Osteoblast (primary cell): ENCODE measurements at regions not wholly inside any gene's neighbourhood (a gene's known extent, or its start where the extent isn't known, plus 50 kb on each side); places are given as distances from the start of the nearest gene placed in this dataset.

ENCODE experiments used
- DNase-seq: peaks from one replicate; pipeline ENCODE4 v3.0.0; 2011; ENCODE audit warnings: low spot score, mixed read lengths; ENCODE audit not compliant: insufficient read length; ENCODE audit errors: missing footprints
- H2AFZ ChIP-seq: 2 replicates; pipeline ENCODE4 v1.6.0; 2011; ENCODE audit warnings: mild to moderate bottlenecking, low read length
- H3K27ac ChIP-seq: 2 replicates; pipeline ENCODE4 v1.5.1; 2011; ENCODE audit warnings: mild to moderate bottlenecking, low read depth, low read length, moderate library complexity
- H3K27me3 ChIP-seq: 2 replicates; pipeline ENCODE4 v1.6.0; 2012; ENCODE audit warnings: mild to moderate bottlenecking, control low read depth, inconsistent platforms, low read length, moderate library complexity; ENCODE audit not compliant: insufficient read depth
- H3K36me3 ChIP-seq: 2 replicates; pipeline ENCODE4 v1.5.1; 2011; ENCODE audit warnings: mild to moderate bottlenecking, low read length, control low read depth, moderate library complexity; ENCODE audit not compliant: insufficient read depth
- H3K4me1 ChIP-seq: 2 replicates; pipeline ENCODE4 v1.5.1; 2011; ENCODE audit warnings: mild to moderate bottlenecking, low read length, control low read depth, moderate library complexity; ENCODE audit not compliant: insufficient read depth
- H3K4me2 ChIP-seq: 2 replicates; pipeline ENCODE4 v1.6.0; 2011; ENCODE audit warnings: mild to moderate bottlenecking, low read length; ENCODE audit not compliant: insufficient read depth
- H3K4me3 ChIP-seq: fragments of 200-600 bp; sonication (generic); 3 replicates; pipeline ENCODE4 v1.5.1; 2012; ENCODE audit warnings: mild to moderate bottlenecking, low read length, inconsistent platforms; ENCODE audit not compliant: insufficient read depth
- H3K79me2 ChIP-seq: 2 replicates; pipeline ENCODE4 v1.6.0; 2012; ENCODE audit warnings: mild to moderate bottlenecking, low read length, control low read depth, inconsistent platforms; ENCODE audit not compliant: insufficient read depth
- H3K9me3 ChIP-seq: 2 replicates; pipeline ENCODE4 v1.5.1; 2011; ENCODE audit warnings: low read depth, low read length, control low read depth
- H4K20me1 ChIP-seq: 2 replicates; pipeline ENCODE4 v1.6.0; 2012; ENCODE audit warnings: mild to moderate bottlenecking, low read length, control low read depth; ENCODE audit not compliant: insufficient read depth
- TF ChIP-seq, protein P1 (sequence below): IDR thresholded peaks from 2 replicates; pipeline ENCODE4 v1.5.1; 2011; ENCODE audit warnings: mild to moderate bottlenecking, low read depth, low read length, moderate library complexity; ENCODE audit errors: extremely low read depth

DNA sequence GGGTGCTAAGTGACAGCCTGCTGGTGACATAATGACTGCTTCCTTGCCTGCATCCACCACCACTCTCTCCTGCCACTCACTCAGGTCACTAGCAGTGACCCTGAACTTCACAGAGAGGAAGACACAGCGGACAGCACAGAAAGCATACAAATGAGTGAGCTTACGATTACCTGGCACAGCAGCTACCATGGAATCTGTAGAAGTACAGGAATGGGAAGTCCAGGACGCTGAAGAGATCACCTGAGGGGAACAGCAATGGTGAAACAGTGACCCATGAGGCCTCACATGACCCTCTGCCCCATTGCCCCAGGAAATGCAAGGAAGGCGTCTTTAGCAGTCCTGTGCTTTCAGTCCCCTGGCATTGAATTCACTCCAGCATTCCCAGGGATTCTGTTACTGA is 96.7 kb upstream of the RIOK3 start:
- no peaks in the 10 kb centered on the region for H4K20me1 ChIP-seq
- H3K4me3 ChIP-seq = no peak overlapping the region
- H3K4me2 ChIP-seq = peak overlapping the region; percentile 19
- H3K9me3 ChIP-seq = no peaks in the 10 kb centered on the region
- TF ChIP-seq, protein P1, sequence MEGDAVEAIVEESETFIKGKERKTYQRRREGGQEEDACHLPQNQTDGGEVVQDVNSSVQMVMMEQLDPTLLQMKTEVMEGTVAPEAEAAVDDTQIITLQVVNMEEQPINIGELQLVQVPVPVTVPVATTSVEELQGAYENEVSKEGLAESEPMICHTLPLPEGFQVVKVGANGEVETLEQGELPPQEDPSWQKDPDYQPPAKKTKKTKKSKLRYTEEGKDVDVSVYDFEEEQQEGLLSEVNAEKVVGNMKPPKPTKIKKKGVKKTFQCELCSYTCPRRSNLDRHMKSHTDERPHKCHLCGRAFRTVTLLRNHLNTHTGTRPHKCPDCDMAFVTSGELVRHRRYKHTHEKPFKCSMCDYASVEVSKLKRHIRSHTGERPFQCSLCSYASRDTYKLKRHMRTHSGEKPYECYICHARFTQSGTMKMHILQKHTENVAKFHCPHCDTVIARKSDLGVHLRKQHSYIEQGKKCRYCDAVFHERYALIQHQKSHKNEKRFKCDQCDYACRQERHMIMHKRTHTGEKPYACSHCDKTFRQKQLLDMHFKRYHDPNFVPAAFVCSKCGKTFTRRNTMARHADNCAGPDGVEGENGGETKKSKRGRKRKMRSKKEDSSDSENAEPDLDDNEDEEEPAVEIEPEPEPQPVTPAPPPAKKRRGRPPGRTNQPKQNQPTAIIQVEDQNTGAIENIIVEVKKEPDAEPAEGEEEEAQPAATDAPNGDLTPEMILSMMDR = no peak
- peak overlapping the region; percentile 54 for H3K27ac ChIP-seq
- H3K36me3 ChIP-seq = peaks cover 8% of the 10 kb centered on the region
- no peaks in the 10 kb centered on the region for H3K79me2 ChIP-seq
- peaks cover 31% of the 10 kb centered on the region for H3K4me1 ChIP-seq
- DNase-seq = no peak
- no peak overlapping the region for H2AFZ ChIP-seq
- no peaks in the 10 kb centered on the region for H3K27me3 ChIP-seq

DNA sequence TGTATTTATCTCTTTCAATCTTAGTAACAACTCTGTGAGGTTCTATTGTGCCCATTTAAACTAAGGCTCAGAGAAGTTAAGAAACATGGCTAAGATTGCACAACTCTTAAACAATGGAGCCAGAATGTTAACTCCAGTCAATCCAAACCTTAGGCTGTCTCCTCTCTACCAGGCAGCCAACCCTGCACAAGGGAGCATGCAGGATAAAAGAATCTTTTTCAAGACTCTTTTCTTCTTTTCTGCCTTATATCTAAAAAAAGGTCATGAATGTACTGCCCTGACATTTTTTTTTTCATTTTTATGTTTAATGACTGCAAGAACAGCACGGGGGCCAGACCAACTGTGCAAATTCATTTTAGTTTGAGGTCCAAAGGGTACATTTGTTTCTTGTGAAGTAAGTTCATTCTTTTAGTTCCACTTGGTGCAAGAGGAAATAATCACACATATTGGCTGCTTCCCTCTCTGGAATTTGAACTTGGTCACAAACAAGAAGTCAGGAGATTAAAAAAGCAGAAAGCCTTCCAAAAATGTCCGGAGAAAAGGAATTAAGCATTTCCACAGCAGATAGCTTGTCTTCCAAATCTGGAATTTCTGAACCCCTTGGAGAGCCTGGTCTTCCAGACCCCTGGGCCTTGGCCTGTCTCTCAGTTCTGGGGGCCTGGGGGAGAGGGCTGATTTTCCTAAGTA is 96.0 kb upstream of the RIOK3 start:
- no peaks in the 10 kb centered on the region for H3K9me3 ChIP-seq
- H3K4me1 ChIP-seq = peaks cover 31% of the 10 kb centered on the region
- H3K4me2 ChIP-seq = peak overlapping the region; percentile 19
- TF ChIP-seq, protein P1 = no peak
- peak overlapping the region; percentile 54 for H3K27ac ChIP-seq
- H3K36me3 ChIP-seq = peaks cover 4% of the 10 kb centered on the region
- DNase-seq = no peak
- H4K20me1 ChIP-seq = no peaks in the 10 kb centered on the region
- no peak overlapping the region for H3K4me3 ChIP-seq
- H2AFZ ChIP-seq = peak overlapping the region; percentile 28
- no peaks in the 10 kb centered on the region for H3K79me2 ChIP-seq
- H3K27me3 ChIP-seq = no peaks in the 10 kb centered on the region

DNA sequence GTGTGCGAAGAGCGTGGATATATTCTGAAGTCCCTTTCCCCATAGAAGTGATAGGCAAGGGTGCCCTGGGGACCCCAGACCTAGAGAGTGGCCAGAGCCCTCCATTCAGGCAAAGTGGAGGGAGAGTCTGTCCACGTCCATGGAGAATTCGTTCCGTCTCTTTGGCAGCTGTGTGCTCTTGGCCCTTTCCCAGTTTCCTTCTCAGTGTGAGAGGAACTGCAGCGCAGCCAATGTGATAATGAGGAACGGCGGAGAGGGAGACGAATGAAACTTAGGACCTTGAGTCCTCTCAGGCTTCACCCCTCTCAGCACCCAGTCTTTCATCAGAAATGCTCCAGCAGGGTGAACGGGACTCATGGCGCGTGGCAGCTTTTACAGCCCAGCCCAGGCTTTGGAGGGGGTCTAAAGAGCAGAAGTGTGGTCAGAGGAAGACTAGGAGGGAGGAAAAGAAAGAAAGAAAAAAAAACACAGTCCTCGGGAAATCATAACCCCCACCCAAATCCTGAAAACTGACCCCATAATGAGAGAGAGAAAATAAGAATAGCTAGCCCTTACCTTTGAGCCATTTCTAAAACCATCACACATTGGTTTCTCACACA is 95.0 kb upstream of the RIOK3 start:
- Histone ChIP-seq H2AFZ (no peak overlapping the region), H3K4me1 (peaks cover 31% of the 10 kb centered on the region), H3K4me3 (no peak overlapping the region), H3K4me2 (no peak overlapping the region), H3K36me3 (peaks cover 4% of the 10 kb centered on the region), H4K20me1 (no peaks in the 10 kb centered on the region), H3K9me3 (no peaks in the 10 kb centered on the region), H3K27ac (peak overlapping the region; percentile 54), H3K79me2 (no peaks in the 10 kb centered on the region), H3K27me3 (no peaks in the 10 kb centered on the region)
- no peak for DNase-seq
- TF ChIP-seq, protein P1 = no peak

DNA sequence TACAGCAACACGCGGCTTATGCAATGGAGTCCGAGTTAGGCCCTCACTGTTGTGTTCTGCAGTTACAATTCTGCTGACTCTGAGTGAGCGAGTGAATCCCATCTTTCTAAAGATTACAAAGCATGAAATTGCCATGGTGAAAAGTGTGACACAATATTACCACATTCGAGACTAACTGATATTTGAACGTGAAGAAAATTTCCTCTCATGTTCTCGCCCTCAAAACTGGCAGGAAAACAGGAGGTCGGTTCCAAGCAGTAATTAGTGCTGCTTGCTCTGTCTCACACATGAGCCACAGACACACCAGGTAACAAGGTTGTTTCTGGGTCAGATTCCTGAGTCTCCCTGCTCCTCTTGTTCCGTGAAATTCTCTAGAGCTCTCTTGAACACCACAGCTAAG is 93.7 kb upstream of the RIOK3 start:
- Histone ChIP-seq H3K4me2 (no peak overlapping the region), H3K27ac (no peak overlapping the region), H2AFZ (no peak overlapping the region), H3K4me3 (no peak overlapping the region), H3K27me3 (no peaks in the 10 kb centered on the region), H3K4me1 (peaks cover 35% of the 10 kb centered on the region), H3K9me3 (no peaks in the 10 kb centered on the region), H4K20me1 (no peaks in the 10 kb centered on the region), H3K36me3 (no peaks in the 10 kb centered on the region), H3K79me2 (no peaks in the 10 kb centered on the region)
- DNase-seq = no peak
- TF ChIP-seq, protein P1 = no peak
